ENCODE measurements at regions not wholly inside any gene's neighbourhood (a gene's known extent, or its start where the extent isn't known, plus 50 kb on each side); places are given as distances from the start of the nearest gene placed in this dataset.

- DNase-seq: no peak
These were observed 191.5 kb downstream of the ZBBX start for GRCh38 chr3:167188592-167188991.

DNA sequence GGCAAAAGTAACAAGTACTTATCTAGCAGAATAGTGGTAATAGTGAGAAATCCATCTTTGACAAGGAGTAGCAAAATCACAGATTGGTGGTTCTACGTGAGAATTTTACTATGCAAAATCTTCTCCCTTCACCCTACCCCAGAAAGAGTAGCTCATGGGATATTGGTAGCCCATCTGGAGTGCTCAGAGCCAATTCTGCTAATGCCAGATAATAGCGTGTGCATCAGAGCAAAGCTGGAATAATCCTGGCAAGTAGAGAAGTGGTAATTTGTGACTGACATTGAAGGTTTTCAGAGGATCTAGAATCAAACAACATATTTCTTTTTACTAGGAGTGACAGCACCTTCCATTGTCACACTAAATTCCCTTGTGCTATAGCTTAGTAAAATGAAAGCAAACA, 192.9 kb downstream of the ZBBX start:
- DNase-seq: no peak

GRCh38 chr3:167184511-167184910, 195.6 kb downstream of the ZBBX start:
- DNase-seq: no peak

DNA sequence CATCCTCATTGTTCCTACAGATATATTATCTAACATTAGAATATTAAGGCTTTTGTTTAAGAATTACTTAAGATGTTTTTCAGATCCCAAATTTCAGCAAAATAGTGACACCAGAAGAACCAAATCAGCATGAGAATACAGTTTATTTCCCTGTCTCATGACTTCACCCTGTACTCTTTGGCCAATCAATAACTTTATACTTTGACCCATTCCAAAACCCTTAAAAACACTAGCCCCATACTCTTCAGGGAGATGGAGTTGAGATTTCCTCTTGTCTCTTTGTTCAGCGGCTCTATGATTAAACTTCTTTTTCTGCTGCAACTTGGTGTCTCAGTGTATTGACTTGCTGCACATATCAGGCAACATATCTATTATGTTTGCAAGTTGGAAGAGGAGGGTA, 207.7 kb downstream of the ZBBX start:
- no peak for DNase-seq

DNA sequence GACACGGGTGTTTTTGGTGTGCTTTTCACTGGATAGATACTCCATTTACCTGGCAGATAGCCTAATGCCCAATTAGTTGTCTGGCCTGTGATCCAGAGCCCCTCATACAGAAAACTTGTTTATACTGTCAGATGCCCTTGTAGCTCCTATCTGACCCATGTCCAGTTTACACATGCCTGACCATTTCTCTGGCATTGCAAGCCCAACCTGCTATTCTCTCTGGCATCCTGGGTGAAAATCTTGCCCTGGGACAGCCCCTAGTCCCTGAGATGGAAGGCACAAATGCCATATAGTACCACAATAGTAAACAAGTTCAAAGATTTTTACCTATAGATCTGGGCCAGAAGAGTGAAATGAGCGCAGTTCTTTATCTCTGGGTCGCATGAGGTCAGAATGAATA, 212.6 kb downstream of the ZBBX start:
- DNase-seq: no peak

DNA sequence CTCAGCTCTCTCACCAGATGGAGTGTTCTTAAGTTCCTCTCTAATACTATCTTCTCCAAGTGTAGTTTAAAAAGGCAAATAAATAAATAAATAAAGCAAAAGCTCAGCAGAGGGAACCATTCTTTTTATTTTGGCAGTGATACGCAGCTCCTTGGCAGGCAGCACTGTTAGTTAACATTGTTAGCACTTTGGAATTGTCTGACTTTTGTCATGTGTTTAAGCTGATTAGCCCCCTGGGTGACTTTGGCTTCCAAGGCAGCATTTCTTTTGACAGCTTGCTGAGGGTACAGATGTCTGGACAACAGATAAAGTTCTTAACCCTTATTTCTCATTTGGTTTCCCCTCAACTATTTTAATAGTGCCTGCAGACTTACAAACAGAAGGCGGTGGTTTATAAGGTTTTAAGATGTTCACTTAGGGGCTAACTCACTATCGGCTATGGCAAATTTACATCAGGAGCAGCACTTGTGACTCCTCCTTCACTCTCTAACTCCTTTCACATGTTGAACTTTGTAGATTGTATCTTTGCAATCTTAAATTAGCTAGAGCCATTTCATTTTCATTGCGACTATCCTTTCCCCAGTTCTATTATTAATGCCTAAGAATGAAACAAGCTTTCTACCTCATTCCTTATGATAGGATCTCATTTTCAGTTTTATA, 213.4 kb downstream of the ZBBX start:
- DNase-seq: no peak

DNA sequence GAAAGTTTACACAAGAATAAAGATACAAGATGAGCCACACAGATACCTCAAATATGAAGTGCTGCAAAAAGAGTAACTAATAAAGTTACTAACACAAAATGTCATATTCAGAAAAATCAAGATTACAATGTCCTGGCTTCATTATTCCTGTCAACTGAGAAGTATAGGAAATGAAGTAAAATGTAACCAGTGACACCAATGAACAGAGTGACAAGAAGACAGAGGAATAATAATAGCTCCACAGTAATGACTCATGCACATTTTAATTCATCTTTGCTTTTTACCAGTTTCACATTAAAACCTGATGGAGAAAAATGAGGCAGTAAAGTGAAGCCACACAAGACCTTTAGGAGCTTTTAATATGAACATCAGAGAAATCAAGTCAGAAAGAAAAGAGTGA, 214.1 kb downstream of the ZBBX start:
- DNase-seq: no peak

DNA sequence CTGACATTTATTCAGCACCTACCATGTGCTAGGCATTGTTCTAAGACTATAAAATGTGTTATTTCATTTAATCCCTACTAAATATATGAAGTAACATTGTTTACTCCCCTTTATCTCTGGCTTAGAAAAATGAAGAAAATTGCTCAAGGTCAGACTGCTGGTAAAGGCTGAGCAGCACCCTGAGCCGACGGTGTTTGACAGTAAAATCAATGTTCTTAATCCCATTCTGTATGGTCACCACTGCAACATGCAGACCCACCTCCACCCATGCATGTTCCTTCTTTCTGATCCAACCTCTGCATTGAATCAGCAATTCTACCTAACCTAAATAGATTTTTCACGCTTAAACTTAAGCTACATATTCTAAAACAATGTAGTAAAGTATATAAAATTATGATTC, 216.5 kb downstream of the ZBBX start:
- DNase-seq: no peak

- no peak for DNase-seq
These were observed 218.0 kb downstream of the ZBBX start for GRCh38 chr3:167162083-167162482.

DNA sequence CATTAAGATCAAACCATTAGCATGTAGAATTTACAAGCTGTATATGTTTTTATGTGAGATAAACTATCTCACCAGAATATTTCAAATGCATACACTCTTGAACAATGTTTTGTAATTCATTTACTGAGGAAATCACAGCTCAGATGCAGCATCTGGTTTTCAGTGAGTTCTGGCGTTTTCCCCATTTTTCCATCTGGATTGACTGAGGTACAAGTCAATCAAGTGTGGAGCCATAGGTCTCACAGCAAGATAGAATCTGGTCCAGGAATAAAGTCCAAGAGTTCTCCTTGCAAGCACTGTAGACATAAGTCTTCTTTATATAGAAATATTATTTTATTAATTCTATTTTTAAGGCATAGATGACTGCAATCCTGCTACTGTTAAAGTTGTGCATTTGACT, 219.3 kb downstream of the ZBBX start:
- DNase-seq: no peak

GRCh38 chr3:167151636-167152035, 228.5 kb downstream of the ZBBX start:
- DNase-seq: no peak

GRCh38 chr3:167148136-167148535, 232.0 kb downstream of the ZBBX start:
- no peak for DNase-seq

GRCh38 chr3:167146911-167147310, 233.2 kb downstream of the ZBBX start:
- DNase-seq: no peak

- DNase-seq: no peak
These were observed 254.3 kb downstream of the ZBBX start for GRCh38 chr3:167125612-167126407.

DNA sequence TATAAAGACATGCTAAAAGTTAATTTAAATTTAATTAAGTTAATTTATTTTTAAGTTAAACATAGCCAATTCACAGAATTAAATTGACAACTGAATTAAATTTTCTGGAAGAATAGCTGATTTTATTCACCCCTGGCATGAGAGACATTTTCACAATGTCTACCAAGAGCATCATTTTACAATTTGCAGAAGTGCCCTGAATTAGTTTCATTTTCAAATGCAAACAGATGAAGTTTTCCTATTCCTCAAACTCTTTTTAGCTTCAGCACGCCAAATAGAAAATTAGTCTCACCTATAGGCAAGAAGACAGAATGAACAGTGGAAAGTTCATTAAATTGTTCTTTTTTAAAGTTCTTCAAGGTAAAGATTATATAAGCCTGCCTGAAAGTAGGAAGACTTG, 259.3 kb downstream of the ZBBX start:
- no peak for DNase-seq

DNA sequence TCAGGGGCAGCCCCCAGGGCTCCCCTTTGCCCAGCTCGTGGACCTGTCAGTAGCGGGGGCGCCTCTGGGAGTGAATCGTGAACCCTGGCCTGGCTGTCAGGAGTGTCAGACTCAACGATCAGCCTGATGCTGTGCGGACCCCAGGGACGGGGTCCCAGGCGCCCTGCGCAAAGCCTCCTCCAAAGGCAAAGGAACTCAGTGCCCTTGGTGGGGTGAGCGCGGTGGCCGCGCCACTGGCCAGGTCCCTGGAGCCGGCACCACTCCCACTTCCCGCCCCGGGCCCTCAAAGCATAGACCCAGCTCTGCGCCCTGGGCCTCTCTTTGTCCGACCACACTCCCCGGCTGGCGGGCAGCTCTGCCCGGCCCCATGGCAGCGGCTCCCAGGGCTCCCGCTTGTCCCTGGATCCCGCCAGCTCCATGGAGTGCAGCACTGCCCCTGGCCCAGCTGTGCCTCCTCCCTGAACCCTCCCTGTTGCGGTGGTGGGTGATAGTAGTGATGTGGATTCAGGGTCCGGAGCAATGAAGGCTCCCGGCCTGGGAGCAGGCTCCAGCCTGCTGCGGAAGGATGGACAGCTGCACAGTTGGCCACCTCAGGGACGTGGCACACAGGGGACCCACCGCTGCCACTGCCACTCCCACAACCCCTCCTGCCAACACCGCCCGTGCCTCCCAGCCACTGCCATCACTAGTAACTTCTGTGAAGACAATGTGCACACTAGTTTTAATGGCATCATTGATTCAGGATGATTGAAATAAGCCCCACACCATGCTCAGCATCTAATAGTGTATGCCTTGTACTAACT, 263.8 kb downstream of the ZBBX start:
- DNase-seq: no peak

DNA sequence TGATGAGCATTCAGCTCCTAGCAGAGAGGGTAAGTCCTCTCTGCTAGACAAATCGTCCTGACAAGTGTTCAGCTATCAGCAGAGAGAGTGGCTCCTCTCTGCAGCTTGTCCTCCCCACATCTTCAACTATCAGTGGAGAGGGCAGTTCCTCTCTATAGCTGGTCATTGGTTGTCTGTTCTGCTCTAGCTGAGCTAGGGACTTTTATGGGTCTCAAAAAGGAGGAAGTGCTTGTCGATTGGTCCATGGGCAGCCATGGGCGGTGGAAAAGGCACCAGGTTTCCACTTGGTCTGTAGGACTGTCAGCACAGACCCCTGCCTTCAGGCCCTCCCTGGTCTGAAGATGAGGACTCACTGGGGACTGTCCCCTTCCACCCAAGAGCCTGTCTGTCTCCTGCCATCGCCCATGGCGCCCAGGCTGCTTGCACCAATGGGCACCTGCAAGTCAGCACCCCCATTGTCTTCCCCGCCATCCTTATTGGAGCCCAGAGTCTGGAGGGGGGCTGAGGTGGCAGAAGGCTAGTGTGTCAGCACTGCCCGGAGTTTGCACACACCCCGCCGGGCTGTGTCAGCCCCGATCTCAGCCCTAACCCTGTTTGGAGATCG, 264.7 kb downstream of the ZBBX start:
- DNase-seq: no peak

DNA sequence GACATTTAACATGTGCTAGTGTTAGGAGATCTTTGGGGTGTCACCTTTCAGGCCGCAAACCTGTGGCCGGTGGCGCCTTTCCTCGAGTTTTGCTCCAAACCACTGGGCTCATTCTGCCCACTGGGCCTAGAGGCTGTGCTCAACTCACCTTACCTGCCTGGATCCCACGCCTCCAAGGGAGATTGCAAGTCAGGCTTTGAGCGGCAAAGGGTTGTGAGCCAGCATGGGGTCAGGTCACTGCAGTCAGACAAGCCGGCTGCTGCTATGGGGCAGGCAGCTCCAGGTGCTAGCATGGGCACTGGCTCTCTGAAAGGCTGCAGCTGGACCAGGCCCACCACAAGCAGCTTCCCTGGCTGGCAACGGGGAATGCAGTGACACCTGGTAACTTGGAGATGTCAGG, 265.5 kb downstream of the ZBBX start:
- no peak for DNase-seq

DNA sequence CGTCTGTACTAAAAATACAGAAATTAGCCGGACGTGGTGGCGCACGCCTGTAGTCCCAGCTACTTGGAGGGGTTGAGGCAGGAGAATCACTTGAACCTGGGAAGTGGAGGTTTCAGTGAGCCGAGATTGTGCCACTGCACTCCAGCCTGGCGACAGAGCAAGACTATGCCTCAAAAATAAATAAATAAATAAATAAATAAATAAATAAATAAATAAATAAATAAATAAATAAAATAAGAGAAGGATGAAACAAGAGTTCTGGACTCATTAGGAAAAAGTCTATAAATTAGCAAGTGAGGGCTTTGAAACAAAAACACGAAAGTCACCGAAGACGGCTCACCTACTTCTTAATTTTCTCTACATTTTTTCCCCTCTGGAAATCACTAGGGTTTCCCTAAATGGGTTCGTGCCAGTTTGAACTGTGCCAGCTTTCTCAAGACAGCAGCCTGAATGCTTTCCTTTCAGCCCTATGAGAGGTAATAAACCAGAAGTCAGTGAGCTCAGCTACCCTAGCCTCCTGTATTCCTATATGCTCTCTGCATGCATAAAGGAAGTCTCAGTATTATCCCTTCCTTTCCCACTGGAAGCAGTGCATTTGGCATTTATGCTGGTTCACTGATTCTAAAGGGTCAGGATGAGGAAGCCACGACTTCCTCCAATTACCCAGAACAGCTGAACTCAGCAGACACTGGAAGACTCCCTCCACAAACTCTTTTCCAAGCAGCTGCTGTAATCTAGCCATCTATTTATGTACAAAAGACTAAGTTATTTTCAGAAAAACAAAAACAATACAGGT, 266.9 kb downstream of the ZBBX start:
- DNase-seq: no peak

- DNase-seq: no peak
These were observed 269.2 kb downstream of the ZBBX start for GRCh38 chr3:167110901-167111300.

DNA sequence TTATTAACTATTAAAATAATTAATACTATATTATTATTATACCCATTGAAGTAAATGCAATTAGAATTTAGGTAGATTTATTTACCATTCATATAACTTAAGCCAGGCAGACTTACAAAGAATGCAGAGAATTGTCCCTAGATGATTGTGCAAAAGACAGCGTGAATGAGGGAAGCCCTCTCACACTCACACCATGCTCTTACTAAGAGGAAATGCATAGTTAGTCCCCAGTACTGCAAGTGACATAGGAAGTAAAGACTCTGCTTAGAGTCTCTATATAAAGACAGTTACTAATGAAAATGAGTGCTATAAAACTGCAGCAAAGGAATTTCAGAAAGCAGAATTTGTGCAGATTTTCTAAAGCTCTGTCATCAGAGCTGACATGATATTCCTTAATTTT, 270.4 kb downstream of the ZBBX start:
- no peak for DNase-seq

DNA sequence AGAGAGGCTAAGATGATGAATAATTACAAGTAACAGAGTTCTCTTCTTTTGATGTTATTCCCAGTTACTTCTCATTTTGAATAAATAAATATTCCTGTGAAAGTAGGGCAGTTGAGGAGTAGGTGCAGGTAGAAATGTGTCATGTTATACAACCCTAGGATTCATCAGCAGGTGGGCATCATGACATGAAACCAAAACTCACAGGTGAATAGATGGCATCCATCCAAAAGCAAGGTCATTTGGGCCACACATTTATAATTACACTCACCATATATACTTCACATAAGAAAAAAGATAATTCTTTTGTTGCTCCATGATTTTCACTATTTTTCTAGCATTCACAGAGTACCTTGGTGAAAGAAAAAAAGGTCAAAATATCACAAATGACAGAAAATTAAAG, 273.6 kb downstream of the ZBBX start:
- DNase-seq: no peak

- DNase-seq: no peak
These were observed 278.0 kb downstream of the ZBBX start for GRCh38 chr3:167102071-167102470.

Measured in amniotic stem cell (primary cell).